Ishikawa (cell line): ENCODE measurements at regions not wholly inside any gene's neighbourhood (a gene's known extent, or its start where the extent isn't known, plus 50 kb on each side); places are given as distances from the start of the nearest gene placed in this dataset.

Source experiments
- CEBPB ChIP-seq: IDR thresholded peaks from 2 replicates; pipeline ENCODE4 v1.6.1; 2012
- EGR1 ChIP-seq: IDR thresholded peaks from 2 replicates; pipeline ENCODE4 v1.6.1; 2012
- EP300 ChIP-seq: IDR thresholded peaks from 2 replicates; pipeline ENCODE4 v1.6.1; 2012; ENCODE audit warnings: borderline replicate concordance
- FOXM1 ChIP-seq: IDR thresholded peaks from 2 replicates; pipeline ENCODE4 v1.6.1; 2012; ENCODE audit warnings: low read depth, borderline replicate concordance
- MAX ChIP-seq: IDR thresholded peaks from 2 replicates; pipeline ENCODE4 v1.6.1; 2012
- NFIC ChIP-seq: IDR thresholded peaks from 2 replicates; pipeline ENCODE4 v1.6.1; 2012
- RAD21 ChIP-seq: IDR thresholded peaks from 2 replicates; pipeline ENCODE4 v1.6.1; 2012; ENCODE audit warnings: low read depth
- REST ChIP-seq: IDR thresholded peaks from 2 replicates; pipeline ENCODE4 v1.6.1; 2012; ENCODE audit warnings: low read depth, mild to moderate bottlenecking
- TAF1 ChIP-seq: IDR thresholded peaks from 2 replicates; pipeline ENCODE4 v1.6.1; 2012; ENCODE audit warnings: low read depth, mild to moderate bottlenecking
- YY1 ChIP-seq: IDR thresholded peaks from 2 replicates; pipeline ENCODE4 v1.6.1; 2012; ENCODE audit warnings: low read depth

GRCh38 chr12:113587720-113588119 lies 116.0 kb upstream of the LHX5 start:
- TF ChIP-seq EP300 (no peak), MAX (no peak), EGR1 (no peak), RAD21 (no peak), TAF1 (no peak), YY1 (no peak), NFIC (no peak), REST (no peak), FOXM1 (no peak), CEBPB (no peak)
